ENCODE measurements at regions not wholly inside any gene's neighbourhood (a gene's known extent, or its start where the extent isn't known, plus 50 kb on each side); places are given as distances from the start of the nearest gene placed in this dataset.

DNA sequence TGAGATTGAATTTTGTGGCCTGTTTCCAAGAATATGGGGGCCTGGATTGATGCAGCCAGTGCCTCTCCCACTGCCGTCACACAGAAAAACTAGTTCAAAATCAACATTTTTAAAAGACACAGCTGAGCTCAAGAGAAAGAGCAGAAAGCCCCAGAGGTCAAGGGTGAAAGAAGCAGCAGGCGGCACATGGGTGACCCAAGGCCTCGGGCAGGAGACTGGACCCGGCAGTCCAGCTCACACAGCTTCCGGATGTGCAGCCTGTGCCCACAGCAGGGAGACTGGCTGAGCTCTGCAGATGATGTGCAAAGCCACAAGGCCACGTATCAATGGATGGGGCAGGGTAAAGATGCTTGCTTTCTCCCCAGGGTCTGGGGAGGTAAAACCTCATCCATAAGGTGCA, 50.4 kb upstream of the RNF32 start:
- no peak overlapping the region for H3K4me3 ChIP-seq (ENCODE audit: low read length in 3 of 3)
- no peak overlapping the region for H3K27ac ChIP-seq (ENCODE audit: low read depth in 2 of 2, low read length in 2 of 2)
- no peaks in the 10 kb centered on the region for H3K4me1 ChIP-seq (ENCODE audit: control insufficient read depth in 2 of 3, insufficient read depth in 2 of 3, low read depth in 1 of 3, low read length in 3 of 3)
- FAIRE-seq (no peak), DNase-seq (no peak)
- intact Hi-C loops (cut with DNase I), result no loop called here
- TF ChIP-seq, protein P1, sequence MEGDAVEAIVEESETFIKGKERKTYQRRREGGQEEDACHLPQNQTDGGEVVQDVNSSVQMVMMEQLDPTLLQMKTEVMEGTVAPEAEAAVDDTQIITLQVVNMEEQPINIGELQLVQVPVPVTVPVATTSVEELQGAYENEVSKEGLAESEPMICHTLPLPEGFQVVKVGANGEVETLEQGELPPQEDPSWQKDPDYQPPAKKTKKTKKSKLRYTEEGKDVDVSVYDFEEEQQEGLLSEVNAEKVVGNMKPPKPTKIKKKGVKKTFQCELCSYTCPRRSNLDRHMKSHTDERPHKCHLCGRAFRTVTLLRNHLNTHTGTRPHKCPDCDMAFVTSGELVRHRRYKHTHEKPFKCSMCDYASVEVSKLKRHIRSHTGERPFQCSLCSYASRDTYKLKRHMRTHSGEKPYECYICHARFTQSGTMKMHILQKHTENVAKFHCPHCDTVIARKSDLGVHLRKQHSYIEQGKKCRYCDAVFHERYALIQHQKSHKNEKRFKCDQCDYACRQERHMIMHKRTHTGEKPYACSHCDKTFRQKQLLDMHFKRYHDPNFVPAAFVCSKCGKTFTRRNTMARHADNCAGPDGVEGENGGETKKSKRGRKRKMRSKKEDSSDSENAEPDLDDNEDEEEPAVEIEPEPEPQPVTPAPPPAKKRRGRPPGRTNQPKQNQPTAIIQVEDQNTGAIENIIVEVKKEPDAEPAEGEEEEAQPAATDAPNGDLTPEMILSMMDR (IDR thresholded peaks at IDR 0.05; ENCODE audit: borderline replicate concordance, extremely low read depth, insufficient read depth), result no peak
- no peaks in the 10 kb centered on the region for H3K36me3 ChIP-seq (ENCODE audit: control insufficient read depth in 2 of 3, insufficient read depth in 3 of 3, low read length in 3 of 3)
- H3K9ac ChIP-seq (ENCODE audit: low read length in 3 of 3), result no peak overlapping the region
- H3K9me3 ChIP-seq (ENCODE audit: control insufficient read depth in 2 of 3, insufficient read depth in 1 of 3, low read length in 3 of 3), result peaks cover 0 to 11% (median 7%) of the 10 kb centered on the region in 3 donors
- H3K27me3 ChIP-seq (ENCODE audit: control insufficient read depth, insufficient read depth, low read length), result no peaks in the 10 kb centered on the region

- no peaks in the 10 kb centered on the region for H3K27me3 ChIP-seq (ENCODE audit: control insufficient read depth, insufficient read depth, low read length)
- TF ChIP-seq, protein P1 (IDR thresholded peaks at IDR 0.05; ENCODE audit: borderline replicate concordance, extremely low read depth, insufficient read depth), result no peak
- FAIRE-seq (no peak), DNase-seq (no peak)
- no peaks in the 10 kb centered on the region for H3K36me3 ChIP-seq (ENCODE audit: control insufficient read depth in 2 of 3, insufficient read depth in 3 of 3, low read length in 3 of 3)
- H3K9ac ChIP-seq (ENCODE audit: low read length in 3 of 3), result no peak overlapping the region
- peaks cover 0 to 11% (median 7%) of the 10 kb centered on the region in 3 donors for H3K9me3 ChIP-seq (ENCODE audit: control insufficient read depth in 2 of 3, insufficient read depth in 1 of 3, low read length in 3 of 3)
- no peaks in the 10 kb centered on the region for H3K4me1 ChIP-seq (ENCODE audit: control insufficient read depth in 2 of 3, insufficient read depth in 2 of 3, low read depth in 1 of 3, low read length in 3 of 3)
- H3K27ac ChIP-seq (ENCODE audit: low read depth in 2 of 2, low read length in 2 of 2), result no peak overlapping the region
- no peak overlapping the region for H3K4me3 ChIP-seq (ENCODE audit: low read length in 3 of 3)
- intact Hi-C loops (cut with DNase I), result no loop called here
Measured at GRCh38 chr7:156589808-156590207, 50.8 kb upstream of the RNF32 start.

- no peaks in the 10 kb centered on the region for H3K27me3 ChIP-seq (ENCODE audit: control insufficient read depth, insufficient read depth, low read length)
- no peak overlapping the region for H3K27ac ChIP-seq (ENCODE audit: low read depth in 2 of 2, low read length in 2 of 2)
- DNase-seq (no peak), FAIRE-seq (no peak)
- no peaks in the 10 kb centered on the region for H3K36me3 ChIP-seq (ENCODE audit: control insufficient read depth in 2 of 3, insufficient read depth in 3 of 3, low read length in 3 of 3)
- no peaks in the 10 kb centered on the region for H3K4me1 ChIP-seq (ENCODE audit: control insufficient read depth in 2 of 3, insufficient read depth in 2 of 3, low read depth in 1 of 3, low read length in 3 of 3)
- TF ChIP-seq, protein P1 (IDR thresholded peaks at IDR 0.05; ENCODE audit: borderline replicate concordance, extremely low read depth, insufficient read depth), result no peak
- no peak overlapping the region for H3K4me3 ChIP-seq (ENCODE audit: low read length in 3 of 3)
- H3K9me3 ChIP-seq (ENCODE audit: control insufficient read depth in 2 of 3, insufficient read depth in 1 of 3, low read length in 3 of 3), result peaks cover 0 to 7% (median 6%) of the 10 kb centered on the region in 3 donors
- intact Hi-C loops (cut with DNase I), result no loop called here
- no peak overlapping the region for H3K9ac ChIP-seq (ENCODE audit: low read length in 3 of 3)
Measured at GRCh38 chr7:156585926-156586325, 54.6 kb upstream of the RNF32 start.

GRCh38 chr7:156585025-156585648, 55.4 kb upstream of the RNF32 start:
- no peak for DNase-seq
- no peak for FAIRE-seq
- Histone ChIP-seq H3K27ac (ENCODE audit: low read depth in 2 of 2, low read length in 2 of 2) (no peak overlapping the region), H3K9ac (ENCODE audit: low read length in 3 of 3) (no peak overlapping the region), H3K9me3 (ENCODE audit: control insufficient read depth in 2 of 3, insufficient read depth in 1 of 3, low read length in 3 of 3) (peaks cover 0 to 7% (median 6%) of the 10 kb centered on the region in 3 donors), H3K27me3 (ENCODE audit: control insufficient read depth, insufficient read depth, low read length) (no peaks in the 10 kb centered on the region), H3K4me3 (ENCODE audit: low read length in 3 of 3) (no peak overlapping the region), H3K36me3 (ENCODE audit: control insufficient read depth in 2 of 3, insufficient read depth in 3 of 3, low read length in 3 of 3) (no peaks in the 10 kb centered on the region), H3K4me1 (ENCODE audit: control insufficient read depth in 2 of 3, insufficient read depth in 2 of 3, low read depth in 1 of 3, low read length in 3 of 3) (no peaks in the 10 kb centered on the region)
- TF ChIP-seq, protein P1 (IDR thresholded peaks at IDR 0.05; ENCODE audit: borderline replicate concordance, extremely low read depth, insufficient read depth), result no peak
- intact Hi-C loops (cut with DNase I), result no loop called here

Data from kidney (tissue), 13 donors.